Astrocyte of the spinal cord (primary cell): ENCODE measurements at regions not wholly inside any gene's neighbourhood (a gene's known extent, or its start where the extent isn't known, plus 50 kb on each side); places are given as distances from the start of the nearest gene placed in this dataset.

Experiments used
- DNase-seq: peaks from one replicate; pipeline ENCODE4 v3.0.0; 2011; ENCODE audit warnings: low read depth, low spot score
- H3K4me3 ChIP-seq: 2 replicates; pipeline ENCODE4 v1.5.1; 2011; ENCODE audit warnings: low read depth, mild to moderate bottlenecking, low read length, moderate library complexity
- in situ Hi-C: cut with HindIII; loops from 2 replicates; pipeline ENCODE4 v1.10.0; 2017; ENCODE audit warnings: low sequenced_read_pairs
- TF ChIP-seq, protein P1 (sequence below): IDR thresholded peaks from 2 replicates; pipeline ENCODE4 v1.5.1; 2012; ENCODE audit warnings: low read depth, mild to moderate bottlenecking, low read length, inconsistent platforms

DNA sequence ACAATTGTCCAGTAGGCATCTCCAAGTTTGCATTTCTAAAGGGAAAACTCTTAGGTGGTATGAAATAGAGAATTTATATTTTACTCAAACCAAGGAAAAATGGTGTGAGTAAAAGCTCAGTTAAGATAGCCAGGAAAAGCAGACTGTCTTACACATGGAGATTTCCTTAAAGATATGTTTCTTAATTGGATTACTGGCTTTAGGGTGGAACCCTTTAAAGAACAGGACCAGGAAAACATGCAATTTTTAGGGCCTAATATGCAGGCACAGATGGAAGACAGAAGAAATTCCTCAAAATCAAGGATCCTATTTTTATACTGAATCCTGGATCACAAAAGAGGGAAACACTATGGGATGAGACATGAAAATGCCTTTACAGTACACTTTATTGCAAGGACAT, 100.3 kb upstream of the PCDH17 start:
- TF ChIP-seq, protein P1, sequence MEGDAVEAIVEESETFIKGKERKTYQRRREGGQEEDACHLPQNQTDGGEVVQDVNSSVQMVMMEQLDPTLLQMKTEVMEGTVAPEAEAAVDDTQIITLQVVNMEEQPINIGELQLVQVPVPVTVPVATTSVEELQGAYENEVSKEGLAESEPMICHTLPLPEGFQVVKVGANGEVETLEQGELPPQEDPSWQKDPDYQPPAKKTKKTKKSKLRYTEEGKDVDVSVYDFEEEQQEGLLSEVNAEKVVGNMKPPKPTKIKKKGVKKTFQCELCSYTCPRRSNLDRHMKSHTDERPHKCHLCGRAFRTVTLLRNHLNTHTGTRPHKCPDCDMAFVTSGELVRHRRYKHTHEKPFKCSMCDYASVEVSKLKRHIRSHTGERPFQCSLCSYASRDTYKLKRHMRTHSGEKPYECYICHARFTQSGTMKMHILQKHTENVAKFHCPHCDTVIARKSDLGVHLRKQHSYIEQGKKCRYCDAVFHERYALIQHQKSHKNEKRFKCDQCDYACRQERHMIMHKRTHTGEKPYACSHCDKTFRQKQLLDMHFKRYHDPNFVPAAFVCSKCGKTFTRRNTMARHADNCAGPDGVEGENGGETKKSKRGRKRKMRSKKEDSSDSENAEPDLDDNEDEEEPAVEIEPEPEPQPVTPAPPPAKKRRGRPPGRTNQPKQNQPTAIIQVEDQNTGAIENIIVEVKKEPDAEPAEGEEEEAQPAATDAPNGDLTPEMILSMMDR: no peak
- in situ Hi-C loops: no loop called here
- no peak for DNase-seq
- no peak overlapping the region for H3K4me3 ChIP-seq

DNA sequence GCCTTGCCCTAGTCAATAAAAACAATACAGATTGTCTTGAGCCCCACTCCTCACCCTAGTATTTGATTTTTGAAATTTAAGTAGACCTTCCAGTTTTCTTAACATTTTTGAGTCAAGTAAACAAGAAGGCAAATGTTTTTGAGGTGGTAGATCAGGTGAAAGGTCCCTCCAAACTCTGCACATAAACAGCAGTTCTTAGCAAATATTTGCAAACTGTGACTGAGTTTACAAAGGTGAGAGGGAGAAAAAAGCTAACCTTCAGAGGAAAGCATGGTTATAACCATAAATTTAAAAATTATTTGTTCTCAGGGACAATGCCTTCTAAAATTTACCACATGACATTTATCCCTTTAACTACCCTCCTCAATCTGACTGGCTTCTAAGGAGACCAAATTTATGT, 84.6 kb upstream of the PCDH17 start:
- H3K4me3 ChIP-seq: no peak overlapping the region
- in situ Hi-C loops: no loop called here
- DNase-seq: no peak
- TF ChIP-seq, protein P1: no peak

DNA sequence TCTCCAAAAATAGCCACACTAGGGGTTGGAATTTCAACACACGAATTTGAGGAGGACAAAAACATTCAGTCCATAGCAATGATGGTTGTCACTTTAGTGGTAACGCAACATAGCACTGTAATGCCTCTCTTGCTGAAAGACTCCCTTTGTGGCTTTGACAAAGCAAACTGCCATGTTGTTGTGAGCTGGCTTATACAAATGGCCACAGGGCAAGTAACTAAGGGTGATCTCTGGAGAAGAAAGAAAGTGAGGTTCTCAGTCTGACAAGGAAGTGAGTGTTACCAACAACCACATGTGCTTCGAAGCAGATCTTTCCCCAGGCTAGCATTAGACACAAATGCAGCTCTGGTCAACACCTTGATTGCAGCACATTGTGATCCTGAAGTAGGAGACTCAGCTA, 79.1 kb upstream of the PCDH17 start:
- in situ Hi-C loops: no loop called here
- H3K4me3 ChIP-seq: no peak overlapping the region
- TF ChIP-seq, protein P1: no peak
- DNase-seq: no peak

DNA sequence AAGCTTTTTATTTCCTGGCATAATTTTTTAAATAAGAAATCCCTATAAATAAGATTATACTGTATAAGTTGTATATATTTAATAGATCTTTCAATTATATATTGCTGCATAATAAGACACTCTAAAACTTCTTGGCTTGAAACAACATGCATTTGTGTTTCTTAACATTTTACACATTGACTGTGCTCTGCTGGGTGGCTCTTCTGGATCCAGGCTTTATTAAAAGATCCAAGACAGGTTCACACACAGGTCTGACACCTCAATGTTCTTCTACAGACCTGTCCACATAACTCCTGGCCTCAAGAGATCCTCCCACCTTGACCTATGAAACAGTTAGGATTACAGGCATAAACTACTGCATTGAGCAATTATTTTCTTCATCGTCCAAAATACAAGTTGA, 77.6 kb upstream of the PCDH17 start:
- no peak overlapping the region for H3K4me3 ChIP-seq
- TF ChIP-seq, protein P1: no peak
- DNase-seq: no peak
- in situ Hi-C loops: no loop called here

DNA sequence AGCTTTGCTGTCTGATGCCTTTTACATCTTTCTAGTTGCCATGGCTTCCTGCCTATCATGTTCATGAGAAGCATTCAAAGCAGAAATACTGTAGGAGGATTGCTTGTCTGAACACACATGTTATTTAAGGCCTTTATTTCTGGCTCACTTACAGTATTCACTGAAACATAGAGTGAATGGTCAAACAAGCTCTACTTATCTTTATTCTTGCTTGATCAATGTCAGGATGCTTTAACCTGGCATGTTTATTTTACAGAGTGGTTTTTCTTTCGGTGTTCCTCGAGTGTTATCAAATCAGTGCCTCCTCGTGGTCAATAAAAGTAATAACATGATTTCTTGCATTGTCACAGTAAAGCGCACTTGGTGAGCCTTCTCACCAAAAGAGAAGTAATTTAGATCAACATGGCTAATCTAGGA, 73.5 kb upstream of the PCDH17 start:
- DNase-seq: peak; percentile 3
- TF ChIP-seq, protein P1: no peak
- in situ Hi-C loops: no loop called here
- no peak overlapping the region for H3K4me3 ChIP-seq

DNA sequence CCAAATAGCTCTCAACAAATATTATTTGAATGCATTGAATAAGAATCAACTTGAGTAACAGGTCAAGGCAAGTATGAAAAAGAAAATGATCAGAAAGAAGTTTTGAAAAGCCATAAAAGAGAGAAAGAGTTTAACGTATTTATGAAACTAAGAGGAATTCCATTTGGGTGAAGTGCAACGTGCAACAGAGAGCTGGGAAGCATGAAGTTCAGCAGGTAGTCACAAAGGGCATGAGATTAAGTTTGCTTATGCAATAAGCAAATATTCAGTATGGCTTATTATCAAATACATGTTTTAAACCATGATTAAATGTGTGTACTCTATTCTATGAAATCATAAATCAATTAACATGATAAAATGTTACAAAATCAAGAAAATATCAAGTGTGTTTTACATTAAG, 62.7 kb upstream of the PCDH17 start:
- TF ChIP-seq, protein P1: no peak
- DNase-seq: no peak
- no peak overlapping the region for H3K4me3 ChIP-seq
- in situ Hi-C loops: no loop called here

DNA sequence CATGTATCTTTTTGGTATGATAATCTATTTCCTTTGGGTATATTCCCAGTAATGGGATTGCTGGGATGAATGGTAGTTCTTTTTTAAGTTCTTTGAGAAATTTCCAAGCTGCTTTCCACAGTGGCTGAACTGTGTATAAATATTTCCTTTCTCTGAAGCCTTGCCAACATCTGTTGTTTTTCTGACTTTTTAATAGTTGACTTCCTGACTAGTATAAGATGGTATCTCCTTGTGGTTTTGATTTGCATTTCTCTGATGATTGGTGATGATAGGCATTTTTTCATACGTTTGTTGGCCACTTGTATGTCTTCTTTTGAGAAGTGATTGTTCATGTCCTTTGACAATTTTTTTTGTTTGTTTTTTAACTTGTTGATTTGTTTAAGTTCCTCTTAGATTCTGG, 61.6 kb upstream of the PCDH17 start:
- H3K4me3 ChIP-seq: no peak overlapping the region
- in situ Hi-C loops: no loop called here
- DNase-seq: peak; percentile 60
- TF ChIP-seq, protein P1: no peak
